TTC549 (cell line): ENCODE measurements at regions not wholly inside any gene's neighbourhood (a gene's known extent, or its start where the extent isn't known, plus 50 kb on each side); places are given as distances from the start of the nearest gene placed in this dataset.
"Not testable (repeated sequence)": the region's sequence is repeated elsewhere in the genome, so short reads cannot be mapped to it uniquely, and the experiment has no call there.

ENCODE experiments used
- FAIRE-seq: peaks from 2 replicates; lab custom pipeline; 2012; peaks lifted over from hg19 to GRCh38; lab: Jason Lieb, UNC

- no peak for FAIRE-seq
Observed at GRCh38 chr4:96983830-96984229, 1143.9 kb downstream of the PDHA2 start.

- no peak for FAIRE-seq
Observed at GRCh38 chr4:96986816-96987215, 1146.9 kb downstream of the PDHA2 start.

- no peak for FAIRE-seq
Observed at GRCh38 chr4:96991083-96991482, 1151.2 kb downstream of the PDHA2 start.

GRCh38 chr4:96992443-96992842 is 1150.8 kb downstream of the STPG2 start:
- FAIRE-seq, result no peak

- FAIRE-seq, result no peak
Observed at GRCh38 chr4:96993560-96993959, 1149.7 kb downstream of the STPG2 start.

- no peak for FAIRE-seq
Observed at GRCh38 chr4:97003715-97004114, 1139.6 kb downstream of the STPG2 start.

- no peak for FAIRE-seq
Observed at GRCh38 chr4:97013309-97013708, 1130.0 kb downstream of the STPG2 start.

- FAIRE-seq, result no peak
Observed at GRCh38 chr4:97013711-97014110, 1129.6 kb downstream of the STPG2 start.

- no peak for FAIRE-seq
Observed at GRCh38 chr4:97015301-97015700, 1128.0 kb downstream of the STPG2 start.

- no peak for FAIRE-seq
Observed at GRCh38 chr4:97016186-97016907, 1126.9 kb downstream of the STPG2 start.

GRCh38 chr4:97027728-97028410 is 1115.4 kb downstream of the STPG2 start:
- FAIRE-seq, result no peak

- FAIRE-seq, result no peak
Observed at GRCh38 chr4:97028785-97029184, 1114.5 kb downstream of the STPG2 start.

- not testable (repeated sequence) for FAIRE-seq
Observed at GRCh38 chr4:97037411-97038145, 1105.7 kb downstream of the STPG2 start.

- FAIRE-seq, result no peak
Observed at GRCh38 chr4:97038146-97038516, 1105.1 kb downstream of the STPG2 start.

GRCh38 chr4:97072666-97073065 is 1070.6 kb downstream of the STPG2 start:
- FAIRE-seq, result no peak

- FAIRE-seq, result no peak
Observed at GRCh38 chr4:97073194-97073593, 1070.1 kb downstream of the STPG2 start.

GRCh38 chr4:97074531-97074930 is 1068.7 kb downstream of the STPG2 start:
- no peak for FAIRE-seq

- no peak for FAIRE-seq
Observed at GRCh38 chr4:97081951-97082350, 1061.3 kb downstream of the STPG2 start.

GRCh38 chr4:97097036-97097435 is 1046.2 kb downstream of the STPG2 start:
- FAIRE-seq, result not testable (repeated sequence)

- not testable (repeated sequence) for FAIRE-seq
Observed at GRCh38 chr4:97101171-97101570, 1042.1 kb downstream of the STPG2 start.

- no peak for FAIRE-seq
Observed at GRCh38 chr4:97103252-97103651, 1040.0 kb downstream of the STPG2 start.

GRCh38 chr4:97104006-97104405 is 1039.3 kb downstream of the STPG2 start:
- FAIRE-seq, result no peak

GRCh38 chr4:97104666-97105065 is 1038.6 kb downstream of the STPG2 start:
- FAIRE-seq, result no peak
